ENCODE measurements at regions not wholly inside any gene's neighbourhood (a gene's known extent, or its start where the extent isn't known, plus 50 kb on each side); places are given as distances from the start of the nearest gene placed in this dataset.

DNA sequence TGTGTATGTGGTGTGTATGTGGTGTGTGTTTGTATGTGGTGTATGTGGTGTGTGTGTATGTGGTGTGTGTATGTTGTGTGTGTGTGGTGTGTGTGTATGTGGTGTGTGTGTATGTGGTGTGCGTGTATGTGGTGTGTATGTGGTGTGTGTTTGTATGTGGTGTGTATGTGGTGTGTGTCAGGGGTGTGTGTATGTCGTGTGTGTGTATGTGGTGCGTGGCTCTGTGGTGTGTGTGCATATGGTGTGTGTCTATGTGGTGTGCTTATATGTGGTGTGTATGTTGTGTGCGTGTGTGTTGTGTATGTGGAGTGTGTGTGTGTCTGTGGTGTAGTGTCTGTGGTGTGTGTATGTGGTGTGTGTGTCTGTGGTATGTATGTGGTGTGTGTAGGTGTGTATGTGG lies 62.5 kb upstream of the MEDAG start:
- TF ChIP-seq, protein P1, sequence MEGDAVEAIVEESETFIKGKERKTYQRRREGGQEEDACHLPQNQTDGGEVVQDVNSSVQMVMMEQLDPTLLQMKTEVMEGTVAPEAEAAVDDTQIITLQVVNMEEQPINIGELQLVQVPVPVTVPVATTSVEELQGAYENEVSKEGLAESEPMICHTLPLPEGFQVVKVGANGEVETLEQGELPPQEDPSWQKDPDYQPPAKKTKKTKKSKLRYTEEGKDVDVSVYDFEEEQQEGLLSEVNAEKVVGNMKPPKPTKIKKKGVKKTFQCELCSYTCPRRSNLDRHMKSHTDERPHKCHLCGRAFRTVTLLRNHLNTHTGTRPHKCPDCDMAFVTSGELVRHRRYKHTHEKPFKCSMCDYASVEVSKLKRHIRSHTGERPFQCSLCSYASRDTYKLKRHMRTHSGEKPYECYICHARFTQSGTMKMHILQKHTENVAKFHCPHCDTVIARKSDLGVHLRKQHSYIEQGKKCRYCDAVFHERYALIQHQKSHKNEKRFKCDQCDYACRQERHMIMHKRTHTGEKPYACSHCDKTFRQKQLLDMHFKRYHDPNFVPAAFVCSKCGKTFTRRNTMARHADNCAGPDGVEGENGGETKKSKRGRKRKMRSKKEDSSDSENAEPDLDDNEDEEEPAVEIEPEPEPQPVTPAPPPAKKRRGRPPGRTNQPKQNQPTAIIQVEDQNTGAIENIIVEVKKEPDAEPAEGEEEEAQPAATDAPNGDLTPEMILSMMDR (IDR thresholded peaks at IDR 0.05; ENCODE audit: borderline replicate concordance, extremely low read depth, low read length, poor library complexity, severe bottlenecking): no peak
- TF ChIP-seq EZH2 (IDR thresholded peaks at IDR 0.05; ENCODE audit: borderline replicate concordance, low read depth, low read length, severe bottlenecking): no peak
